Heart left ventricle (tissue), 16 donors: ENCODE measurements at regions not wholly inside any gene's neighbourhood (a gene's known extent, or its start where the extent isn't known, plus 50 kb on each side); places are given as distances from the start of the nearest gene placed in this dataset.

Source experiments
- ATAC-seq, 4 donors: fragments of 200-7000 bp; cut with Tn5 transposase; one replicate each; pipeline ENCODE4 v1.9.1; 2020 to 2022; ENCODE audit warnings: moderate library complexity in 4 of 4, mild to moderate bottlenecking in 3 of 4, moderate number of reproducible peaks in 1 of 4
- DNase-seq, 5 donors: peaks; one replicate each; pipeline ENCODE4 v3.0.0-alpha.2; 2020
- H3K27ac ChIP-seq, 12 donors: fragments of 200-600 bp; sonication (generic) in 4 of 12; one replicate each; pipeline versions ENCODE4 v1.5.0 to v1.8.0; 2016 to 2022; ENCODE audit warnings: mild to moderate bottlenecking in 2 of 12
- H3K27me3 ChIP-seq, 9 donors: fragments of 200-600 bp; sonication (generic) in 2 of 9; one replicate each; pipeline versions ENCODE4 v1.5.1 to v1.8.0; 2016 to 2022; ENCODE audit warnings: mild to moderate bottlenecking in 3 of 9
- H3K36me3 ChIP-seq, 9 donors: fragments of 200-600 bp; sonication (generic) in 2 of 9; one replicate each; pipeline versions ENCODE4 v1.5.0 to v1.8.0; 2018 to 2022; ENCODE audit warnings: mild to moderate bottlenecking in 2 of 9
- H3K4me1 ChIP-seq, 12 donors: fragments of 200-600 bp; sonication (generic) in 4 of 12; one replicate each; pipeline versions ENCODE4 v1.5.0 to v1.8.0; 2016 to 2022; ENCODE audit warnings: mild to moderate bottlenecking in 3 of 12
- H3K4me3 ChIP-seq, 12 donors: fragments of 200-600 bp; sonication (generic) in 4 of 12; one replicate each; pipeline versions ENCODE4 v1.5.0 to v1.8.0; 2017 to 2022; ENCODE audit warnings: mild to moderate bottlenecking in 9 of 12, moderate library complexity in 4 of 12
- H3K9me3 ChIP-seq, 12 donors: fragments of 200-600 bp; sonication (generic) in 4 of 12; one replicate each; pipeline versions ENCODE4 v1.5.0 to v1.8.0; 2016 to 2022; ENCODE audit warnings: mild to moderate bottlenecking in 1 of 12
- CTCF ChIP-seq, 12 donors: fragments of 200-600 bp; sonication (generic) in 4 of 12; IDR thresholded peaks; one replicate each; pipeline versions ENCODE4 v1.5.0 to v1.8.0; 2018 to 2022; ENCODE audit warnings: antibody characterized with exemption in 12 of 12, mild to moderate bottlenecking in 5 of 12
- POLR2A ChIP-seq, 2 donors: fragments of 450-650 bp; IDR thresholded peaks; one replicate each; pipeline ENCODE4 v1.6.1; 2017; ENCODE audit warnings: antibody characterized with exemption in 2 of 2, mild to moderate bottlenecking in 2 of 2, moderate library complexity in 2 of 2
- WGBS, 4 donors: extraction: QIAGEN DNeasy Blood & Tissue Kit in 2 of 4; methylation state at CpG; one replicate each; pipeline versions ENCODE4 v1.1.5 to v1.1.7; 2013 to 2018; 5-methylcytosine and 5-hydroxymethylcytosine counted together
- intact Hi-C, 10 donors: fragments of 100-400 bp; cut with DNase I; formaldehyde crosslinking; loops; one replicate each; pipeline versions ENCODE4 v1.11.1 to v1.14.2; 2022
- donor health status: ischemic (EF 13 %, LVEDD 7.1; RV severe dilation, severe dysfunction).
- donor health status: healthy with polysubstance abuse.
- donor health status: DM: no; HTN: yes; CAD: no.
- donor health status: DM: no; HTN: no; CAD: no.
- donor health status: ischemic (EF 25% LVEDD 6.9; RV normal size, moderate dysfunction).
- donor health status: ischemic (EF 25% LVEDD 5.7; RV mildly dilated, moderate dysfunction).
- donor health status: healthy.
- donor health status: DM: yes; HTN: yes; CAD: no.
- donor health status: ischemic (EF 35%, LVEDD 5.7; RV mildly dilated, moderate dysfunction).
- donor health status: nonischemic (EF 11% LVEDD 7.7; RV severe dilation, severe dysfunction).
- donor health status: DM: yes; HTN: yes; CAD: no.
- donor health status: PGD.
- donor health status: ischemic (EF 29% LVEDD 5.4; RV normal size, mild dysfunction).
- donor health status: nonischemic (EF 23%, LVEDD 6.1; RV moderate dilation, normal function).

- intact Hi-C loops: loop anchor here in 8 of 10 donors (5.0 to 10.0 kb wide), 11 partner anchors 60 to 540 kb away; partner anchors contain the start of gene ADRA1B (in 3 of the 8)
- WGBS, 4 donors: 91 to 98% (median 95%) methylated on average over 1 of the region's 1 CpG
- H3K4me3 ChIP-seq: no peak overlapping the region
- H3K27me3 ChIP-seq: no peaks in the 10 kb centered on the region
- peaks cover 0 to 28% (median 11%) of the 10 kb centered on the region in 12 donors for H3K4me1 ChIP-seq
- H3K27ac ChIP-seq: no peak overlapping the region
- ATAC-seq (no peak), DNase-seq (no peak)
- H3K9me3 ChIP-seq: no peaks in the 10 kb centered on the region
- no peaks in the 10 kb centered on the region for H3K36me3 ChIP-seq
- TF ChIP-seq CTCF (IDR thresholded peaks at IDR 0.05) (no peak), POLR2A (IDR thresholded peaks at IDR 0.05) (no peak)
Observed at GRCh38 chr5:159447116-159447515, 116.8 kb upstream of the IL12B start.

GRCh38 chr5:159448841-159449407 is 118.6 kb upstream of the IL12B start:
- WGBS, 4 donors: 75 to 85% (median 76%) methylated on average over 5 of the region's 5 CpGs
- no peak for ATAC-seq
- intact Hi-C loops: loop anchor here in 8 of 10 donors (5.0 to 10.0 kb wide), 11 partner anchors 58 to 538 kb away; partner anchors contain the start of gene ADRA1B (in 3 of the 8)
- no peak for DNase-seq
- H3K27me3 ChIP-seq: no peaks in the 10 kb centered on the region
- no peaks in the 10 kb centered on the region for H3K9me3 ChIP-seq
- H3K27ac ChIP-seq: no peak overlapping the region
- H3K36me3 ChIP-seq: no peaks in the 10 kb centered on the region
- TF ChIP-seq POLR2A (IDR thresholded peaks at IDR 0.05) (no peak), CTCF (IDR thresholded peaks at IDR 0.05) (no peak)
- H3K4me1 ChIP-seq: peaks cover 0 to 18% (median 11%) of the 10 kb centered on the region in 12 donors
- no peak overlapping the region for H3K4me3 ChIP-seq

GRCh38 chr5:159449925-159450324 is 119.6 kb upstream of the IL12B start:
- TF ChIP-seq POLR2A (IDR thresholded peaks at IDR 0.05) (no peak), CTCF (IDR thresholded peaks at IDR 0.05) (no peak)
- intact Hi-C loops: loop anchor here in 8 of 10 donors (2.0 to 10.0 kb wide), 14 partner anchors 57 to 537 kb away; partner anchors contain the start of gene ADRA1B (in 4 of the 8)
- 70 to 83% (median 74%) methylated on average over 7 of the region's 7 CpGs for WGBS, 4 donors
- Histone ChIP-seq H3K4me3 (no peak overlapping the region), H3K4me1 (peaks cover 0 to 18% (median 11%) of the 10 kb centered on the region in 12 donors), H3K27ac (peak overlapping the region in 1 of 12 donors; percentile 84), H3K27me3 (no peaks in the 10 kb centered on the region), H3K36me3 (no peaks in the 10 kb centered on the region), H3K9me3 (no peaks in the 10 kb centered on the region)
- ATAC-seq: no peak
- no peak for DNase-seq

- WGBS, 4 donors: 65 to 81% (median 72%) methylated on average over 4 of the region's 4 CpGs
- H3K4me1 ChIP-seq: peaks cover 0 to 18% (median 11%) of the 10 kb centered on the region in 12 donors
- peak overlapping the region in 9 of 12 donors; percentile 55 to 95 (median 77) for H3K27ac ChIP-seq
Observed at GRCh38 chr5:159450417-159450816, 120.1 kb upstream of the IL12B start.

More at GRCh38 chr5:159450417-159450816, 120.1 kb upstream of the IL12B start:
- Histone ChIP-seq H3K27me3 (no peaks in the 10 kb centered on the region), H3K36me3 (no peaks in the 10 kb centered on the region), H3K4me3 (no peak overlapping the region), H3K9me3 (no peaks in the 10 kb centered on the region)
- ATAC-seq (no peak), DNase-seq (no peak)
- TF ChIP-seq CTCF (IDR thresholded peaks at IDR 0.05) (no peak), POLR2A (IDR thresholded peaks at IDR 0.05) (no peak)
- intact Hi-C loops: loop anchor here in 6 of 10 donors (2.0 to 10.0 kb wide), 5 partner anchors 57 to 467 kb away; partner anchors contain the start of gene ADRA1B (in 1 of the 6)
